G401 (cell line): ENCODE measurements at regions not wholly inside any gene's neighbourhood (a gene's known extent, or its start where the extent isn't known, plus 50 kb on each side); places are given as distances from the start of the nearest gene placed in this dataset.
A peak's percentile ranks its signal among the peaks of the same experiment; 100 is the strongest.

ENCODE experiments used
- DNase-seq: peaks from one replicate; pipeline ENCODE4 v3.0.0-alpha.2; 2015; ENCODE audit warnings: low spot score
- in situ Hi-C: cut with HindIII; loops from 2 replicates; pipeline ENCODE4 v1.10.0; 2016; ENCODE audit warnings: low sequenced_read_pairs, mixed read lengths

- no peak for DNase-seq
- in situ Hi-C loops = no loop called here
These were observed 408.8 kb upstream of the C2CD4B start for GRCh38 chr15:62573876-62574275.

- in situ Hi-C loops = no loop called here
- no peak for DNase-seq
These were observed 413.5 kb upstream of the C2CD4B start for GRCh38 chr15:62578546-62578945.

- DNase-seq = no peak
- in situ Hi-C loops = no loop called here
These were observed 413.9 kb upstream of the C2CD4B start for GRCh38 chr15:62578960-62579359.

GRCh38 chr15:62579842-62580241 is 414.8 kb upstream of the C2CD4B start:
- DNase-seq = no peak
- in situ Hi-C loops = no loop called here

- peak; percentile 8 for DNase-seq
- in situ Hi-C loops = no loop called here
These were observed 417.5 kb upstream of the C2CD4B start for GRCh38 chr15:62582580-62582979.

GRCh38 chr15:62584301-62585235 is 419.5 kb upstream of the C2CD4B start:
- in situ Hi-C loops = no loop called here
- no peak for DNase-seq

GRCh38 chr15:62588938-62589670 is 424.0 kb upstream of the C2CD4B start:
- no peak for DNase-seq
- in situ Hi-C loops = no loop called here

GRCh38 chr15:62591842-62592838 is 427.1 kb upstream of the C2CD4B start:
- in situ Hi-C loops = no loop called here
- no peak for DNase-seq

GRCh38 chr15:62592920-62593319 is 427.8 kb upstream of the C2CD4B start:
- no peak for DNase-seq
- in situ Hi-C loops = no loop called here

GRCh38 chr15:62593681-62594399 is 428.8 kb upstream of the C2CD4B start:
- DNase-seq = no peak
- in situ Hi-C loops = no loop called here

GRCh38 chr15:62598217-62598616 is 433.1 kb upstream of the C2CD4B start:
- in situ Hi-C loops = no loop called here
- no peak for DNase-seq

GRCh38 chr15:62599791-62600777 is 435.0 kb upstream of the C2CD4B start:
- in situ Hi-C loops = no loop called here
- no peak for DNase-seq

GRCh38 chr15:62601777-62602545 is 436.9 kb upstream of the C2CD4B start:
- no peak for DNase-seq
- in situ Hi-C loops = no loop called here

GRCh38 chr15:62603742-62604141 is 438.7 kb upstream of the C2CD4B start:
- in situ Hi-C loops = no loop called here
- DNase-seq = no peak

- no peak for DNase-seq
- in situ Hi-C loops = no loop called here
These were observed 437.3 kb upstream of the TPM1 start for GRCh38 chr15:62605282-62605681.

- in situ Hi-C loops = no loop called here
- no peak for DNase-seq
These were observed 436.0 kb upstream of the TPM1 start for GRCh38 chr15:62606376-62607113.
